ENCODE measurements at regions not wholly inside any gene's neighbourhood (a gene's known extent, or its start where the extent isn't known, plus 50 kb on each side); places are given as distances from the start of the nearest gene placed in this dataset.

DNA sequence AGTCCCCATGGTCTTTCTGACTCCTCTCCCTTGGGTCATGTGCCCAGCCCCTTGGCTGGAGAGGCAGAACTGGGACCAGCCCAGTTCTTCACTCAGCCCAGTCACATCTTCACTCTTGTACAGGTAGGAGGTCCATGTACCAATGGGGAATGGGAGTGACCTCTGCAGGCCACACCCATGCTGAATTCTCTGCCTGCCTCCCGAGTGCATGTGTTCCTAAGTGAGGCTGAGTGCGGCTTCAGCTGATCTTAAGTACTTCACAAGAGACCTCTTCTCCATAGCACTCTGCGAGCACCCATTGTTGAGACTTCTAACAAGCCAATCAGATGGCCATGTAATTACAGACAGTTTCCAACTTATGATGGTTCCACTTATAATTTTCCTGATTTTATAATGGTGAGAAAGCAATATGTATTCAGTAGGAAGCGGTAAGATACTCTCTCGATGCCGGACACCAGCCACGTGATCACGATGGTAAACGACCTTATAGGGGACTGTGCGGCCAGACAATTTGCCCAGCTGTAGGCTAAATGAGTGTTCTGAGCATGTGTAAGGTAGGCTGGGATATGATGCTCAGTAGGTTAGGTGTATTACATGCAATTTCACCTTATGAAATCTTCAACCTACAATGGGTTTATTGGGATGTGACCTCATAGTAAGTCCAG, 112.1 kb downstream of the KLF13 start:
- TF ChIP-seq, protein P1, sequence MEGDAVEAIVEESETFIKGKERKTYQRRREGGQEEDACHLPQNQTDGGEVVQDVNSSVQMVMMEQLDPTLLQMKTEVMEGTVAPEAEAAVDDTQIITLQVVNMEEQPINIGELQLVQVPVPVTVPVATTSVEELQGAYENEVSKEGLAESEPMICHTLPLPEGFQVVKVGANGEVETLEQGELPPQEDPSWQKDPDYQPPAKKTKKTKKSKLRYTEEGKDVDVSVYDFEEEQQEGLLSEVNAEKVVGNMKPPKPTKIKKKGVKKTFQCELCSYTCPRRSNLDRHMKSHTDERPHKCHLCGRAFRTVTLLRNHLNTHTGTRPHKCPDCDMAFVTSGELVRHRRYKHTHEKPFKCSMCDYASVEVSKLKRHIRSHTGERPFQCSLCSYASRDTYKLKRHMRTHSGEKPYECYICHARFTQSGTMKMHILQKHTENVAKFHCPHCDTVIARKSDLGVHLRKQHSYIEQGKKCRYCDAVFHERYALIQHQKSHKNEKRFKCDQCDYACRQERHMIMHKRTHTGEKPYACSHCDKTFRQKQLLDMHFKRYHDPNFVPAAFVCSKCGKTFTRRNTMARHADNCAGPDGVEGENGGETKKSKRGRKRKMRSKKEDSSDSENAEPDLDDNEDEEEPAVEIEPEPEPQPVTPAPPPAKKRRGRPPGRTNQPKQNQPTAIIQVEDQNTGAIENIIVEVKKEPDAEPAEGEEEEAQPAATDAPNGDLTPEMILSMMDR (conservative IDR thresholded peaks at IDR 0.05 in 1 of 2, IDR thresholded peaks at IDR 0.05 in 1 of 2; ENCODE audit: low read depth in 1 of 2, low read length in 2 of 2), result no peak
- no peak for TF ChIP-seq EZH2 (IDR thresholded peaks at IDR 0.05; ENCODE audit: low read length, missing control alignments)
